RKO (cell line): ENCODE measurements at regions not wholly inside any gene's neighbourhood (a gene's known extent, or its start where the extent isn't known, plus 50 kb on each side); places are given as distances from the start of the nearest gene placed in this dataset.

Experiments
- DNase-seq: peaks from one replicate; pipeline ENCODE4 v3.0.0-alpha.2; 2016; ENCODE audit warnings: low spot score

DNA sequence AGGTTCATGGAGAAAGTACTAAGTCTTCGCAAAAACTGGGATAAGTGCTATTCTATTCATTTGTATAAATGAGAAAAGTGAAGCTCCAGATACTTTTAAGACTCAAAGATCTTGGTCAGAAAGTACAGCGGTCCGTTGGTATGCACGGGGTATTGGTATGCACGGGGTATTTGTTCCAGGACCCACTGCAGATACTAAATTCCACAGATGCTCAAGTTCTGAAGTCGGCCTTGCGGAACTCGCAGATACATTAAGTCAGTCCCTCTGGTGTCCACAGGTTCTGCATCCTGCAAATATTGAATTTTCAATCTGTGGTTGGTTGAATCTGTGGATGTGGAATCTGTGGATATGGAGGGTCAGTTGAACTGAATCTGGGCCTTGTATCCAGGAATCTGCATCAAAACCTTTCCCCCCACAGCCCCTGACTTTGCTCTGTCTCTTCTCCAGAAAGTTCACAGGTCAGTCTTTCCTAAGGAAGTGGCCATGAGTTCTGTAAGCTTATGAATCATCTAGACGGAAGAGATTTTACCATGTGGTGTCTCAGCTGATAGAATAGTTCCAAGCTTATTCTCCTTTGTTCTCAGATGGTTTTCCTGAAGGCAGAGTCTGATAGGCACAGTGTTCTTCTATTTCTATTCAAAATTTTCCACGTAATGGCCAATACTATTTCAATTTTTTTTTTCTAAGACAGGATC is 274.7 kb downstream of the NEDD1 start:
- DNase-seq, result no peak

DNA sequence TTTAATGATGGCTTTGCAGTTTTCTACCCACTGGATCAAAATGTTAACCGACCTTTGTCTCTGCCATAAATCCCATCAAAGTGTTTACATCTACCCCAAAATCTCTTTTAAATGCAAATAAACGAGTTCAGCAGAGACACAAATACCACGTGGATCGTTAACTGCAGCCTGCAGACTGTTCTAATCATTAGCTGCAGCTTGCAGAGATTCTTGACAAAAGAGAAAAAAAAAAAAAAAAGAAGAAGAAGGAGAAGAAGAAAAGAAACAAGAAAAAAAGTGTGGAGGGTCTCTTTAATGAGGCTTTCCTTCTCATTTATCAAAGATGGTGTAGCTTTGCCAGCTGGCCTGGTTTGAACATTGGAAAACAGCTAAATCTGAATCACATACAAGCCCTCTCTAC is 275.7 kb downstream of the NEDD1 start:
- no peak for DNase-seq

DNA sequence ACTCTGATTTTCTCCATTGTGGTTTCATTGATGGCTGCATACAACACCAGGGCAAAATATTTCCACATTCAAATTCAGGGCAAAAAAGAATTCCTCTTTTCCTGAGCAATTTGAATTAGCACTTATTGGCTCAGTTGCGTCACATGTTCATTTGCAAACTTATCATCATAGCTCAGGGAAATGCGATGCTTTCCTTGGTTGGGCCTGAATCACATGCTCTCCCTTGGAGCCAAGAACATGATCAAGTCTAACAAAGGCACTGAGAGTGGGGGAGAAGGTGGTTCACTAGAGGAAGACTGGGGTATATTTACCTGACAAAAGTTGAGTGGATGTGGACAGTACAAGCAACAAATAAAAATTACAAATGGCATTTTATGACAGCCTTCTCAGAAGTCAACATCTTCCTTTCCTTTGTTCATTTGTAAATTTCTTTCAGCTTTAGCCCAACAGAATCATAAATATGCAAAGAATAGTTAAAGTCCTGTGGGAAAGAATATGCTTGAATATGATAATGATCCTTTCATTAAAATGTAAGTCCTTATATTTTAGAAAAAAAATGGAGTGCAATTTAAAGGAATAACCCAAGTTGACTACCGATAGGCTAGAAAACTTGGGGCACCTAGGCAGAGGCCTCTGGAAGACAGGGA is 277.2 kb downstream of the NEDD1 start:
- no peak for DNase-seq

DNA sequence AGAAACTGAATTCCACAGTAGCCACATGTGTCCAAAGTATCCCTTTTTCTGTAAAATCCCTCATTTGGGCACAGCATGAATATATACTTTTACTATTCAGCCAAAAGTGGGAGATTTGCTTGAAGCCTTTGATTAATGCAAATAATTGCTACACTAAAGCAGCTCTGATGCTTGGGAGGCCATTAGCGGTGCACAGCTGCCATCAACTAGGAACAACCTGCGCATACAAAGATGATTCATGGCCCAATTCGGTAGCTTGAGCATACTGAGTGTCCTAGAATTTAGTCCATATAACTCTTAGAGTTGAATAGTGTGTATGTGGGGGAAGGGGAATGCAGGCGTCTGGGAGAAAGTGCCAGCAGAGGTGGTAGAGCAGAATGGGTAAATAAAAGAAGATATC is 277.0 kb upstream of the RMST start:
- DNase-seq, result no peak

DNA sequence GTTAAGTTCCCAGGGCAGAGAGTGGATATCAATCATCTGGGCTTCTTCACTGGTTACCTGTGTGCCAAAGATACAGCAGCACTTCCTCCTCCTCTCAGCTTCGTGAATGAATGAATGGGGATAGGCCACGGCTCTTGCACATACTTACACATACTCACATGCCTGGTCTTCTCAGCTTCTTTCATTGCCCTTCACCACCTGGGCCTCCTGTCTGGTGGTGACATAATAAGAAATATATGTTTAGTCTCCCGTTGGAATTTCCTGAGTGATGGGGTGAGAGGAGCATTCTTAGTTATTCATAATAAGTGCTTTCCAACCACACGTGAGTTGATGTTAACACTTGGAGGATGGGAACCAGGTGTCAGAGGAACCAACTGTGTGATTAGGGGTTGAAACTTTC is 268.1 kb upstream of the RMST start:
- DNase-seq, result no peak

DNA sequence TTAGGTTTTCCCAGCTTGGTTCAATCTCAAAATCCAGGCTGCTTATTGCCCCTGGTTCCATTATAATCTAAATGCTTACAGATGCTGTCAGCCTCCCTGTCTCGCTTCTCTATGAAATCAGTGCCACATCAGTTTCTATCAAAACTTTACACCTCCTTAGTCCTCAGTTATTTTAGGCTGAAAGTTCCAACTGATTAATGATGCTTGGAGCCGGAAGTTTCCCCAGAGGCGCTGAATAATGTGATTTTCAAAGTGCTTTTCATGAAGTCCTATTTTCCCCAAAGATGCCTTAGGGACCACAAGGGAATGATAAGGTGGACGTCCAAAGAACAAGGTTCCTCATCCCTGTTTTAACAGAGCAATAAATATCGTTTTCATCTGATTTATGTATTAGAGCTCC is 262.4 kb upstream of the RMST start:
- DNase-seq, result no peak

DNA sequence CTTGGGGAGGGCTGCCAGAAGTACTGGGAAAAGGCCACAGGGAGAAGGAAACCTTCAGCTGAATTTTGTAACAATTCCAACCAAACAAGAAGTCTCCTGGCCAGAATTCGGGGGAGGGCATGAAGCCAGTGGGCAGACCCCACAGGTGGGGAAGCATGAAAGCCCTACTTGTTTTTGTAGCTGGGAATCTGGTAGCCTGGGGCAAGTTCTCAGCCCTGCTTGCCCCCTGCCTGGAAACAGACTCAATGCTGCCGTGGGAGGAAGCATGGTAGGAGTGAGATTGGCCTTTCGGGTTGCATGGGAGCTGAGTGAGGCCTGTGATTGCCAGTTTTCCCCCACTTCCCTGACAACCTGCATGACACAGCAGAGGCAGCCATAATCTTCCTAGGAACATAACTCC is 259.2 kb upstream of the RMST start:
- no peak for DNase-seq

DNA sequence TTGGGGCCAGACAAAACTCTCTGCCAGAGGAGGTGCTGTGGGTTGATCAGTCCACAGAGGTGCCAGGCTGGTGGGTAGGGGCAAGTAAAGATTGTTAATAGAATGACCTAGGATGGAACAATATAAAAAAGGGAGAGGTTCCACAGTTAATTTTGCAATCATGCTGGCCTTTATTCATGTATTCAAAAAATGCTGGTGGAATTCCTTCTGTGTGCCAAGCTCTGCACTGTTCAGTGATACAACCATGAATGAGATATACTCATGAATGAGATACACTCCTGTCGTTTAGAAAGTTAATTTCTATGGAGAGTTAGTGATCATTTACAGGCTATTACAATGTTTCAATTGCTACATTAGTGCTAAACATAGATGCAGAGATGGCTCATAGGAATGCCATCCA is 252.6 kb upstream of the RMST start:
- DNase-seq, result no peak

DNA sequence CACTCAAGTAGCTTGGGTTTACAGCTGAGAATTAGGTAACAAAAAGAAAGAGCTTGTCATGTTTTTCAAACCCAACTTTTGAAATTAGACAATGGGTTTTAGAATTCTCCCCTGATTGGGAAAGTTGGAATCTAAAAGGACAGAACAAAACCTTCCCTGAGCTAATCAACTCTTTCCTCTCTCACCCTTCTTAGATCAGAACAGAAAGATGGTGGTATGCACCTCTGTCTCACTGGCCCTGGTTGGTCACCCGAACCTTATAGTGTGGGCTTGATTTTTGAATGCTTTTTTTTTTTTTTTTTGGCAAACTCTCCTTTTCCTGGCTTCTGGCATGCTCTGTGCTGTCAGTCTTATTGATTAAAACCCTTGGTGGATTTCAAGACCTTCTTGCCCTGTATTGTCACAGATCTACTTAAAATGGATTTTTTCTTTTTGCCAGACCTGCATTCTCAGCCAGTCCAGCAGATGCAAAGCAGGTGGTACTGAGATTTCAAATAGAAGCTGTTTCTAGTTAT is 251.1 kb upstream of the RMST start:
- DNase-seq, result no peak

DNA sequence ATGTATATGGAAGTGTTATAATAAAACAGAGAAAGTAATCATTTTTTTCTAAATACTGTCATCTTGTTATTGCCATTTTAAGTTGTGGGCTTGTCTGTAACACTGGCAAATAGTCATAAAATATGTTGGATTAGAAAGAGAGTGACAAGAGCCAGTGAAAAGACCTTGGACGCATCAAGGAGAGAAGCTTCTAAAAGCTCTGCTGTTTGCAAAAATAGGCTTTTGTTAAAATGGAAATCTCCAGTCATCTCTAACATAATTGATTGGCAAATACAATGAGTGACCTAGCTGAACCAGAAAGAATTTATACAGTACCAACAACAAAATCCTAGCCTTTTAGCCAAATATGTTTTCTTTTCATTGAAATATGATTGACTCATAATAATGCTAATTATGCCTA is 245.8 kb upstream of the RMST start:
- DNase-seq, result no peak

DNA sequence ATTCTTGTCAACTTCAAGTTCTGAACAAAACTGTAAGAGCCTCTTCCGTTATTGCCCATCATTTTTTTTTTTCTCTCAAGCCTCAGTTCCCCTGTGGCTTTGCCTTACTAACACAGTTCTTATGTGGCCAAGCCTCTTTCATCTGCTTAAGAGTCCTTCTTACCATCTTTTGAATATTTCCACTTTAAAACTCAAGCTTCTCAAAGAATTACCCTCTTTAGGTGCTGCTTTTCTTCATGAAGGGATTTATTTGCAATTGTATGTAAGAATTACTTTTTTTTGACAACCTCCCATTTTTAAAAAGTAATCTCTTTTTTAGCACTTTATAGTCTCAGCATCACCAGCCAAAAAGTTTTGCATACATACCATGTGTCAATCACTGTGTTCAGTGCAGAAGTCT is 240.2 kb upstream of the RMST start:
- DNase-seq, result no peak

DNA sequence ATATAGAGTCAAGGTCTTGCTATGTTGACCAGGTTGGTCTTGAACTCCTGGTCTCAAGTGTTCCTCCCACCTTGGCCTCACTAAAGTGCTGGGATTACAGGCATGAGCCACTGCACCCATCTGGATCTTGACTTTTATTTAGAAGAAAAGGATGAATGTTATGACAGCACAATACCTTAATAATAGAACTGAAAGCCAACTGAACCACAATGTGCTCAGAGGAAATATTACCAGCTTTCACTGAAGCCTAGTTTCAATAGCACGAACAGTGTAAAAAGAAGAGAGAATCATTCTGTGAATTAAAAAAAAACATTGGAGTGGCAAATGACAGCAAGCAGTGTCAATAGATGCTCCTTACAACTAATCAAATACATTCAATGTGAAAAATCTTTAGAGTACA is 239.2 kb upstream of the RMST start:
- no peak for DNase-seq

DNA sequence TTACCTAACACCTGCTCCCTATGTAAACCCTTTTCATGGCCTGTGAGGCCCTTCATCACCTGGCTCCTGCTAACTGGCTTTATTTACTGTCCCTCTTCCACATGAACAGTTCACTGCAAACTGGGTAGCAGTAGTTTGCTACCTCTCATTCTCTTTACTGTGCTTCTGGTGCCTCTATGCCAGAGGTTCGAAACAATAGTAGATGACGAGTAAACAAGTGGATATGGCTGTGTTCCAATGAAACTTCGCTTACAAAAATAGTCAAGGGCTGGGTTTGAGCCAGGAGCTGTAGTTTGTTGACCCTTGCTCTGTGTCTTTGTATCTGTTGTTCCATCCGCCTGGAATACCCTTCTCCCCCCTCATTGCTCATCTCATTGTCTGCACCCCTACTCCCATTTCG is 233.6 kb upstream of the RMST start:
- DNase-seq, result no peak

DNA sequence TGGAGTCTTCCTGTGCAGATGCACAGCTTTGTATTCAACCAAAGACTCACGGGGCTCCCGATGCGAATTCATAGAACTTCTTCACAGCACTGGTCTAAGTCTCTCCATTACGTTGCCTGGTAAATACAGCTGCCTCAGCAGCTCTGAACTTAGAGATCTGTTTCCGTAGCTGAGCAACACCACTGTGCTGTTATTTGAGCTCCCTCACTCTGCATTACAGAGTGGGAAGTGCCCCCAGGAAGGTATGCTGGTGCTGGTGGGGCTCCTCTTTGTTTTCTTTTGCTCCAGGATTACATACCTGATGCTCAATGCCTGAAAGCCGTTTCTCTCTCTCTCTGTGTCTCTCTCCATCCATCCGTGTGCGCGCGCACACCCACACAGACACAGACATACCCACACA is 227.5 kb upstream of the RMST start:
- DNase-seq, result no peak

DNA sequence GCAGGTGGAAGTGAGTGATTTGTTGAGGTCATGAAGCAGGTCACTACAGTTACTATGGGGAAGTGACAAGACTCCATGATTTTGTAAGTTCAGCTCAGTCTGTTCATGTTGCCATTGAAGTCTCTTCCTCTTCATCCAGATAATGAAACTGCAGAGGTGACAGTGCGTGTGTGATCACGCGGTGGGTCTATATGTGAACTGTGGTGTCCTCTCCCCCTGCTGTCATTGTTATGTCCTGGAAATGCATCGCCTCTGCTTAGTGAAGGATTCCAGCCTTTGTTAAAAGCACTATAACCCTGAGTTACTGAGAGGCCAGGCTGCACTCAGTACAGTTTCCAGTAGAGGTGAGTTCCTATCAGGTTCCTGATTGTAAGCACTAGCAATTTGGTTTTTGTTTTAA is 216.2 kb upstream of the RMST start:
- DNase-seq, result no peak

DNA sequence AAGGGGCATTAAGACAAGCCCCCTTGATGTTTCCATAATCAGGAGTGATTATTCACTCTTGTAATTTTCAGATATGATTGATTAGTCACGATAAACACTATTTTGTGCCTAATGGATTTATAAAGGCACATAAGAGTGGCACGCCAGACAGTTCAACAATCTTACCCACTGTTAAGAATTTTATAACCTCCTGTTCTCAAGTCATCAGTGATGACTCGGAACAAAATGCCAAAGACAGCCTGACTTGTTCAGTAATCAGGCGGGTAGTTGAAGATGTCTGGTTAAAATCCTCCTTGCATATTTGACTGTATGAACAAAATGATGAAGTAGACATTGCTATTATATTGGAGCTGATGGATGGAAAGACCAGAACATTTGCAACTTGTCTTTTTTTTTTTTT is 212.1 kb upstream of the RMST start:
- no peak for DNase-seq

DNA sequence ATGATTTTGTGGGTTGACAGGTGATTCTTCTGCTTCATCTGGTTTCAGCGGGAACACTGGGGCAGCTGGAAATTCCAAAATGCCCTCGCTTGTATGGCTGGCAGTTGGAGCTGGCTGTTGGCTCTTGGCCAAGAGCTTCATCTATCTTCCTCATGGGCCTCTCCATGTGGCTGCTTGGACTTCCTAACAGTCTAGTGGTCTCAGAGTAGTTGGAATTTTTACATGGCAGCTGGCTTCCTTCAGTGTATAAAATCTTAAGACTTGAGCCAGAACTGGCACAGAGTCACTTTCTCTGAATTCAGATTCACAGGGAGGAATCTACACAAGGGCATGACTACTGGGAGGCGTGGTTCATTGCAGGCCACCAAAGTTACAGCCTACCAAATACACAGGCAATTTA is 204.9 kb upstream of the RMST start:
- DNase-seq, result no peak

DNA sequence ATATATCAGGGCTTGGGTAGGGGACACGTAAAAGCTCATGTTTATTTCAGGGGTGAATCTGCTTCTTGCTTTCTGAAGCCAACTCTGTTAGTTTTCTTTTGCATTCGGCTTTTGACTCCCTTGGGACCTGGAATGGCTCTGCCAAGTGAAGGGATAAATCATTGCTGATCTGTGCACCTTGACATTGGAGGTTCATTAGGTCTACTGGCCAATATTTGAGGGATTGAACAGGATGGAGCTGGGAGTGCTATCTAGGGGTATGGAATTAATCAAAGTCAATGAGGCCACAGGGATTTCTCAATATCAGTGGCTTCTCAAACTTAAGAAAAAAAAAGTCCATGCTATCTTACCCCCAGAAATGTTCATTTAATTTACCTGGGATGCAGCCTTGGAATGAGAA is 203.5 kb upstream of the RMST start:
- no peak for DNase-seq

DNA sequence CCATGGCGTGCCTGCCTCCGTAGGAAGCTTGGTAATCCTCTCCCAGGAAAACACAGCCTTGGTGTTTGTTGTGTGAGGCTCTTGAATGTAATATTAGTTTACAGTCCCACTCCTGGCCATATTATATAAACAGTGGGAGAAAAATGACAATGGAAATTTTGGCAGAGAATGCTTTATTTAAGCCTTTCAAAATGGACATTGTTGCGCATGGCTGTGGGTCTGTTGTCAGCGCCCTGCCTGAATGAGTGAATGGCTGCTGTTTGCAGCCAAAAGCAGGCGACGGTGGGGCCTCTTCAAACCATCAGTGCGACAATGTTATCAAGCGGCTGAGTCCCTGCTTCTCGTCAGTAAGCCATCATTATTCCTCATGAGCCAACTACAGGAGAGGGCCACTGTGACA is 201.8 kb upstream of the RMST start:
- no peak for DNase-seq

DNA sequence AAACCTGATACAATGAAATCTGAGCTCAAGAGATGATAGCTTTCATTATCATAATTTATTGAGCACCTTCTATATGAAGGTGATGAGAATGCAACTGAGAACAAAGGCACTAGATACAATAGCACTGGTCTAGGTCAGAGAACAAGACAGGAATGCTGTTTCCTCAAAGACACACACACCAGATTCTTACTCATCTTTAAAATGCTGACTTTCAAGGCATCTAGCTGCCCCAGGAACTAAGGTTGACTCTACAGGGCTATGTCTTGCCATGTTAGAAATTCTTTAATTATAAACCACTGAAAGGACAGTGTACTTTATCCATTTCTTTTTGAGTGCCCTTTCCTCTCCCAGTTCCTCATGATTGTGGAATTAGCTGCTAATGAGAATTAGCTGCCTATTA is 195.4 kb upstream of the RMST start:
- no peak for DNase-seq

DNA sequence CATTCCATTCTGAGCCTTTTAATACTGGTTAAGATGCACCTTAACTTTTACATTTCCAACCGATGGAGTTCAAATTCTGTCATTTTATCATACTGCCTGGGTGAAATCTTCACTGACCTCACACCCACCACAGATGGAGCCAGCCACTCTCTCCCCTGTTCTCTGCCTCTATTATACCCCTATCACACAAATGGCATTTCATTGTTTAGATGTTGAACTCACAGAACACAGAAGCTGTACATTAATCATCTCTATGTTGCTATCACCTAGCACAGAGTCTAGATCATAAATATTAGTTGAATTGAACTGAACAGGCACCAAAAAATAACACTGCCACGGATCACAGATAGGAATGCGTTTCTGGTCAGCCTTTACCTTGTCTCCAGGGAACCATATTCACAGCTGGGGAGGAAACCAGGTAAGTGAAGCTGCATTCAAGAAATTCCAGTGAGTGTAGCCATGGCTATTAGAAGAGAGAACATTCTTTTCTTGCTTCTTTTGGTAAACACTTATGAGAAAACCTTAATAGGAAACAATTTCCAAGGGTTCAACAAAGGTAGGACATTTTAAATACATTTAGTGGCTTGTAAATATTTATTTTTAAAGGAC is 194.9 kb upstream of the RMST start:
- no peak for DNase-seq

DNA sequence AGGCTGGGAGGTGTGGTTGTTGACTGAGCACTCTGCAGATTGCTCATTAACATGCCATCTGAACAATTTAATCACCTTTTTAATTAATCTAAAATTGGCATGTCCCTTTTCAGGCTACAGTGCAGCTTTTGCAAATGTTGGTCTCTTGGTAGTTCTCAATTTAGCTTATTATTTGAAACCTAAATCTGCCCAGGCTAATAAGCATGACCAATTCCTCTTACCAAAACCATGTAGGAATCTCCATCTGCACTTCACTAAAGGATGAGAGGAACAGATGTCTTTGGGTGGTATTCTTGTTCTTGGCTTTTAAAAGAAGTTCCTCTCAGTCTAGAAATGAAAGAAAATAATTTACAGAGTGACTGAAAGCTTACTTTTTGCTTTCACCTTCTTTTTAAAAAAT is 190.1 kb upstream of the RMST start:
- no peak for DNase-seq

DNA sequence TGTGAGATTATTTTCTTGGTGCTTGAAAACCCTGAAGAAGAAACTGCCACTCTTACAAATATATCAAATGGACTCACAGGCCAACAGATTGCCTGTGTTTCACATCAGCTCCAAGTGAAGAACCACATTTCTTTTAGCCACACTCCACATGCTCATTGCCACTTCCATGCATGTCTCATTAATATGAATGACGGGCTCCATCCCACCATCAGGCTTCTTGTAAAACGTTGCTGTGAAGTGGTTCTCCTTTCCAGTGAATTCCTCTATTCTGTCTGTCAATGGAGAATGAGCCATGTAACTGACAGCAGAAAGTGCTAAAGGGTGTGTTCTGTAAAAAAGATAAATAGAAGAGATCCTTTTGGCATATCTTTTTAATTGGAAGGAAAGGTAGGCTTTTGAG is 188.2 kb upstream of the RMST start:
- no peak for DNase-seq

DNA sequence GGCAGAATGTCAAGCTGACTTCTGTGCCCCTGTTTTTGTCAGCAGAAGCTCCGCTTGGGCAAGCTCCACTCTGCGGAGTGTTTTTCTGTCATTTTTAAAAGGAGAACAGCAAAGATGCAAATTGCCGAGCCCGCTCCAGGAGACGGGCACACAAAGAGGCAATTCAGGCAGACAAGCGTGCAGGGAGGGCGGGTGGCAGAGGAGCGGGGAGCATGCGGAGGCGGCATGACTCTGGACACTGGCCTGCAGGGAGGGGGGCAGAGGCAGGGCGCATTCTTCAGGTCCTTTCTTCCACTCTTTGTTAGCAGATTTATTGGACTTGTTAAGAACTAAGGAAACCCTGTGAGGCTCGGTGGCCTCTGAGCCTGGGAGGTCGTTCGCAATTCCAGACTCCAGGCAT is 187.3 kb upstream of the RMST start:
- DNase-seq, result no peak
